ENCODE measurements at regions not wholly inside any gene's neighbourhood (a gene's known extent, or its start where the extent isn't known, plus 50 kb on each side); places are given as distances from the start of the nearest gene placed in this dataset.
"Not testable (repeated sequence)": the region's sequence is repeated elsewhere in the genome, so short reads cannot be mapped to it uniquely, and the experiment has no call there.

- no peak for DNase-seq
Observed at GRCh38 chr18:4605212-4605611, 150.1 kb upstream of the DLGAP1 start.

- DNase-seq = no peak
Observed at GRCh38 chr18:4603955-4604354, 148.8 kb upstream of the DLGAP1 start.

- DNase-seq = no peak
Observed at GRCh38 chr18:4599312-4599711, 144.2 kb upstream of the DLGAP1 start.

- no peak for DNase-seq
Observed at GRCh38 chr18:4597301-4597700, 142.2 kb upstream of the DLGAP1 start.

GRCh38 chr18:4593895-4594294 lies 138.8 kb upstream of the DLGAP1 start:
- no peak for DNase-seq

- DNase-seq = no peak
Observed at GRCh38 chr18:4593459-4593858, 138.4 kb upstream of the DLGAP1 start.

- no peak for DNase-seq
Observed at GRCh38 chr18:4589056-4589800, 134.1 kb upstream of the DLGAP1 start.

GRCh38 chr18:4587204-4587603 lies 132.1 kb upstream of the DLGAP1 start:
- DNase-seq = no peak

GRCh38 chr18:4586731-4587130 lies 131.6 kb upstream of the DLGAP1 start:
- DNase-seq = no peak

- no peak for DNase-seq
Observed at GRCh38 chr18:4582431-4583335, 127.6 kb upstream of the DLGAP1 start.

GRCh38 chr18:4581966-4582365 lies 126.9 kb upstream of the DLGAP1 start:
- DNase-seq = no peak

- no peak for DNase-seq
Observed at GRCh38 chr18:4578449-4578848, 123.3 kb upstream of the DLGAP1 start.

GRCh38 chr18:4573735-4574134 lies 118.6 kb upstream of the DLGAP1 start:
- DNase-seq = no peak

- DNase-seq = no peak
Observed at GRCh38 chr18:4557502-4557901, 102.4 kb upstream of the DLGAP1 start.

GRCh38 chr18:4551001-4551360 lies 95.9 kb upstream of the DLGAP1 start:
- no peak for DNase-seq

GRCh38 chr18:4549164-4549872 lies 94.2 kb upstream of the DLGAP1 start:
- no peak for DNase-seq

- no peak for DNase-seq
Observed at GRCh38 chr18:4547126-4547525, 92.0 kb upstream of the DLGAP1 start.

- DNase-seq = no peak
Observed at GRCh38 chr18:4544142-4544541, 89.0 kb upstream of the DLGAP1 start.

- DNase-seq = no peak
Observed at GRCh38 chr18:4543711-4544110, 88.6 kb upstream of the DLGAP1 start.

GRCh38 chr18:4541588-4541987 lies 86.5 kb upstream of the DLGAP1 start:
- no peak for DNase-seq

- no peak for DNase-seq
Observed at GRCh38 chr18:4536447-4536846, 81.3 kb upstream of the DLGAP1 start.

- no peak for DNase-seq
Observed at GRCh38 chr18:4528405-4528804, 73.3 kb upstream of the DLGAP1 start.

GRCh38 chr18:4527826-4528225 lies 72.7 kb upstream of the DLGAP1 start:
- DNase-seq = not testable (repeated sequence)

GRCh38 chr18:4524096-4524495 lies 69.0 kb upstream of the DLGAP1 start:
- no peak for DNase-seq

All from femur (tissue), 1 donor.